ENCODE measurements at regions not wholly inside any gene's neighbourhood (a gene's known extent, or its start where the extent isn't known, plus 50 kb on each side); places are given as distances from the start of the nearest gene placed in this dataset.
"Not testable (repeated sequence)": the region's sequence is repeated elsewhere in the genome, so short reads cannot be mapped to it uniquely, and the experiment has no call there.

DNA sequence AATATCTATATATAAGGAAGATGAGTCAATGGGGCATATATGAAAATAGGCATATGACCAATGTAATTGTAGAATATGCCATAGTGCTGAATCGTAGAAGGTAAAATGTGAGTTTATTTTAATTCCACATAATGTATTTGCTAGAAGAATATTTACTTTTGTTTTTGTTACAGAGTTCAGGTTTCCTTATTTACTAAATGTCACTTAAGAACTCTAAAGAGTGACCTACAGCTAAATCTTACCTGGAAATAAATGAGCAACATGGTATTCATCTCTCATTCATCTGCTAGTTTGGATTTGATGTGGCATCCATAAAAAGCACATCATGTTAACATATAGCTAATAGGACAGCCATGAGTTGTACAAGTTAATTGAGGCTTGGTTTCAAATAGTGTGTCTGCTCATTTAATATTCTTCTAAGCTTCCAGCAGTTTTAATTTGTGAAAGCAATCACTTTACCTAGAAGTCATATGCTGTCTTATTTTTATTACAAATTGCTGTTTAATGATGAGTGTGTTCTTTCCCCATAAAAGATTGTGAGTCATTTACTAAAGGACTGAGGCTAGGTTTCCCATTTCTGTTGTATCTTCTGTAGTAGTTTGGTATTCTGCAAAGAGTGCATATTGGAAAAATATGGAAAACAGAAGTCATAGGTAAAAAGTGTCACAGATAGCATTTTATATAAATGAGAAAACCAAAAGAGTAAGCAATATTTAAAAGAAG, 222.1 kb upstream of the POU1F1 start:
- Histone ChIP-seq H3K9me3 (ENCODE audit: control insufficient read depth, insufficient read depth, low read length) (no peaks in the 10 kb centered on the region), H3K9ac (ENCODE audit: low read depth, low read length) (no peak overlapping the region), H3K4me3 (ENCODE audit: low read depth, low read length) (no peak overlapping the region), H3K4me1 (ENCODE audit: control insufficient read depth, insufficient read depth, low read length) (no peaks in the 10 kb centered on the region), H3K27me3 (ENCODE audit: control insufficient read depth, insufficient read depth, low read length) (no peaks in the 10 kb centered on the region), H3K36me3 (ENCODE audit: control insufficient read depth, insufficient read depth, low read length) (no peaks in the 10 kb centered on the region), H3K27ac (ENCODE audit: low read depth, low read length) (no peak overlapping the region)

DNA sequence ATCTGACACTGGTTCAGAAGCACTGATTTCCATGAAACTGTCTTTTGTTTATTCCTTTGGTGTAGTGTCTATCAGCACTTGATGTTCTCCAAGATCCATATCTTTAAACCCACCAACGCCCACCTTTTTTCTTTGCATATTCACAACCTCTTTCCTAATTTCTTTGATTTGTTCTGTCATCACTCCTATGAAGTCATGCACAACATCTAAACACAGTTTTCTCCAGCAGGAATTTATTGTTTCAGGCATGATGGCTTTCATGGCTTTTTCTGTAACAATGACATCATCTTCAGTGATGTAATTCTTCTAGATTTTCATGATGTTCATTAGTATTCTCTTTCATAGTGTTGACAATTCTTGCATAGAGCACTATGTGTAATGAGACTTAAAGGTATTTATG, 219.6 kb upstream of the POU1F1 start:
- Histone ChIP-seq H3K27me3 (ENCODE audit: control insufficient read depth, insufficient read depth, low read length) (no peaks in the 10 kb centered on the region), H3K9me3 (ENCODE audit: control insufficient read depth, insufficient read depth, low read length) (no peaks in the 10 kb centered on the region), H3K36me3 (ENCODE audit: control insufficient read depth, insufficient read depth, low read length) (no peaks in the 10 kb centered on the region), H3K9ac (ENCODE audit: low read depth, low read length) (no peak overlapping the region), H3K27ac (ENCODE audit: low read depth, low read length) (no peak overlapping the region), H3K4me1 (ENCODE audit: control insufficient read depth, insufficient read depth, low read length) (no peaks in the 10 kb centered on the region), H3K4me3 (ENCODE audit: low read depth, low read length) (no peak overlapping the region)

DNA sequence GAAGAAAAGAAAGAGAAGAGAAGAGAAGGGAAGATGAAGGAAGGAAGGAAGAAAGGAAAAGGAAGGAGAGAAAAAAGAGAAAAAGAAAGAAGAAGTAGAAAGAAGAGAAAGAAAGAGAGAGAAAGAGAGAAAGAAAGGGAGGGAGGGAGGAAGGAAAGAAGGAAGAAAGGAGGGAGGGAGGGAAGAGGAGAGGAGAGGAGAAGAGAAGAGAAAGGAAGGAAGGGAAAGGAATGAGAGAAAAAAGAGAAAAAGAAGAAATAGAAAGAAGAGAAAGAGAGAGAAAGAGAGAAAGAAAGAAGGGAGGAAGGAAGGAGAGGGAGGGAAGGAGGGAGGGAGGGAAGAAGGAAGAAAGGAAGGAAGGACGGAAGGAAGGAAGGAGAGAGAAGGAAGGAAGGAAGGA, 217.9 kb upstream of the POU1F1 start:
- Histone ChIP-seq H3K36me3 (ENCODE audit: control insufficient read depth, insufficient read depth, low read length) (no peaks in the 10 kb centered on the region), H3K9me3 (ENCODE audit: control insufficient read depth, insufficient read depth, low read length) (no peaks in the 10 kb centered on the region), H3K27ac (ENCODE audit: low read depth, low read length) (no peak overlapping the region), H3K4me1 (ENCODE audit: control insufficient read depth, insufficient read depth, low read length) (no peaks in the 10 kb centered on the region), H3K27me3 (ENCODE audit: control insufficient read depth, insufficient read depth, low read length) (no peaks in the 10 kb centered on the region), H3K9ac (ENCODE audit: low read depth, low read length) (no peak overlapping the region), H3K4me3 (ENCODE audit: low read depth, low read length) (no peak overlapping the region)

DNA sequence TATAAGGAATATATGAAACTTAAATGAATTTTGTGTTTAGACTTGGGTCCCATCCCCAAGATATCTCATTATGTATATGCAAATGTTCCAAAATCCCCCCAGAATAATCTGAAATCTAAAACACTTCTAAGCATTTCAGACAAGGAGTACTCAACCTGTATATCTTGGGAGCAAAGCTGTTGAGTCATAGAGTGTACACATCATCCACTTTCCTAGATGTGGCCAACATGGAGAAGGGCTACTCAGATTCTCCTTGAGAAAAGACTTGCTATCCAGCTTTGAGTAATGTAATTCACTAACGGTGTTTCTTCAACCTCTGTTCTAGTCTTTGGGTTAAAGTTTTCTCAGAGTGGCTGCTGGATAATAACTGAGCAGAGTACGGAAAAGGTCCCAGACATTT, 215.5 kb upstream of the POU1F1 start:
- Histone ChIP-seq H3K36me3 (ENCODE audit: control insufficient read depth, insufficient read depth, low read length) (no peaks in the 10 kb centered on the region), H3K9me3 (ENCODE audit: control insufficient read depth, insufficient read depth, low read length) (no peaks in the 10 kb centered on the region), H3K9ac (ENCODE audit: low read depth, low read length) (no peak overlapping the region), H3K27ac (ENCODE audit: low read depth, low read length) (no peak overlapping the region), H3K27me3 (ENCODE audit: control insufficient read depth, insufficient read depth, low read length) (no peaks in the 10 kb centered on the region), H3K4me3 (ENCODE audit: low read depth, low read length) (no peak overlapping the region), H3K4me1 (ENCODE audit: control insufficient read depth, insufficient read depth, low read length) (no peaks in the 10 kb centered on the region)

DNA sequence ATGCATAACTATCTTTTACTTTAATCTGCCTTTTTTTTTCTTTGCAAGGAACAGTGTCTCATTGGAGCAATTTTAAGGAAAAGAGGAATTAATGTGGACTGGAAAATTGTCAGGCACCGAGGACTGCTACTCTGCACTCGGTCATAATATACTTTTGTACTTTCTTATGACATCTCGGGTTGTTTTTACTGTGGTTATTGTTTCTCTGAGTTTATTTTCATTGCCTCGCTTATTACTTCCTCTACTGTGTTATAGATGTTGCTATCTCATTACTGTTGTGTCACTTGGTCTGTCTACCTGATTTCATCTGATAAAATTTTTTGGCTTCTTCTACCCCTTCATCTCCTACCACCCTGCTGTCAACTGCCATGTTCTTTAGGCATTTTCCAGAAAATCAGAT, 213.5 kb upstream of the POU1F1 start:
- no peak overlapping the region for H3K27ac ChIP-seq (ENCODE audit: low read depth, low read length)
- H3K9me3 ChIP-seq (ENCODE audit: control insufficient read depth, insufficient read depth, low read length) = no peaks in the 10 kb centered on the region
- no peaks in the 10 kb centered on the region for H3K36me3 ChIP-seq (ENCODE audit: control insufficient read depth, insufficient read depth, low read length)
- H3K4me1 ChIP-seq (ENCODE audit: control insufficient read depth, insufficient read depth, low read length) = no peaks in the 10 kb centered on the region
- H3K4me3 ChIP-seq (ENCODE audit: low read depth, low read length) = no peak overlapping the region
- no peak overlapping the region for H3K9ac ChIP-seq (ENCODE audit: low read depth, low read length)
- no peaks in the 10 kb centered on the region for H3K27me3 ChIP-seq (ENCODE audit: control insufficient read depth, insufficient read depth, low read length)

DNA sequence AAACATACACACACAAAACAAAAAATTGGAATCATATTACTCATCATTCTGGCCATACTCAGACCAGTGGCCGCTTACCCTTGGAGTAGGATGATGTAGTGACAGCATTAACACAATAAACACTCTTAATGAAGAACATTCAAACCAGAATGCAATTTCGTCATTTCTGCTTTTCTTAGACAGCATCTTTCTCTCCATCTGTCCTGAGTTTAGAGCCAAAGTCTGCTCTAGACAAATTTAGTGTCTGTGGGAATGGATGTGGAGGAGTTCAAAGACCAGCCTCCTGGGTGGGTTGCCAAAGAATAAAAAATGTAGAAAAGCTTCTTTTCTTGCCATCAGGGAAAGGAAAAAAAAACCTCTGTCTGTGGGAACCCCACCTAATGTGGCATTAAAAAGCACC, 212.4 kb upstream of the POU1F1 start:
- no peaks in the 10 kb centered on the region for H3K4me1 ChIP-seq (ENCODE audit: control insufficient read depth, insufficient read depth, low read length)
- no peak overlapping the region for H3K27ac ChIP-seq (ENCODE audit: low read depth, low read length)
- H3K36me3 ChIP-seq (ENCODE audit: control insufficient read depth, insufficient read depth, low read length) = no peaks in the 10 kb centered on the region
- no peak overlapping the region for H3K4me3 ChIP-seq (ENCODE audit: low read depth, low read length)
- H3K9ac ChIP-seq (ENCODE audit: low read depth, low read length) = no peak overlapping the region
- no peaks in the 10 kb centered on the region for H3K27me3 ChIP-seq (ENCODE audit: control insufficient read depth, insufficient read depth, low read length)
- H3K9me3 ChIP-seq (ENCODE audit: control insufficient read depth, insufficient read depth, low read length) = no peaks in the 10 kb centered on the region

DNA sequence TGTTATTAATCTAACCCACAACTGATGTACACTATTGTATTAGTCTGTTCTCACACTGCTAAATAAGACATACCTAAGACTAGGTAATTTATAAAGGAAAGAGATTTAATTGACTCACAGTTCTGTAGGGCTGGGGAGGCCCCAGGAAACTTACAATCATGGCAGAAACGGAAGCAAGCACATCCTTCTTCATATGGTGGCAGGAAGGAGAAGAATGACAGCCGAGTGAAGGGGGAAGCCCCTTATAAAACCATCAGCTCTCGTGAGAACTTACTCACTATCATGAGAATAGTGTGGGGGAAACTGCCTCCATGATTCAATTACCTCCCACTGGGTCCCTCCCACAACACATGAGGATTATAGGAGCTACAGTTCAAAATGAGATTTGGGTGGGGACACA, 210.3 kb upstream of the POU1F1 start:
- not testable (repeated sequence) for H3K27me3 ChIP-seq (ENCODE audit: control insufficient read depth, insufficient read depth, low read length); H3K9ac ChIP-seq (ENCODE audit: low read depth, low read length); H3K4me1 ChIP-seq (ENCODE audit: control insufficient read depth, insufficient read depth, low read length); H3K9me3 ChIP-seq (ENCODE audit: control insufficient read depth, insufficient read depth, low read length); H3K36me3 ChIP-seq (ENCODE audit: control insufficient read depth, insufficient read depth, low read length); H3K27ac ChIP-seq (ENCODE audit: low read depth, low read length); H3K4me3 ChIP-seq (ENCODE audit: low read depth, low read length)

DNA sequence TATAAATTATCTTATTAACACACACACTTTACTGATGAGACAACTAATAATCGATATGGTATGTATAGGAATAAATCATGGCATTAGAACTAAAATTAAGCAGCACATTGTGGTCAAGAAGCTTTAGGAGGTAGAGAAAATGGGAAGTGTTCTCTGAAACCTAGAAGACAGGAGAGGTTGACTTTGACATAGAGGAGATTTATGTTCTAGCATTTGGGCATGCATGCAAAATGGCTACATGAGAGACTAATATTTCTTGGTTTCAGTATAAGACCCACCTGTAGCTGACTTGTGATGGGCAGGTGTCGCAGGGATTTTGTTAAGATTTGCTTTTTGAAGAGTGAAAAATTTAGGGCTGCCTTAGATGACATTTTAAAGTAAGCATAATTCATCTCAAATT, 209.7 kb upstream of the POU1F1 start:
- no peaks in the 10 kb centered on the region for H3K9me3 ChIP-seq (ENCODE audit: control insufficient read depth, insufficient read depth, low read length)
- no peaks in the 10 kb centered on the region for H3K4me1 ChIP-seq (ENCODE audit: control insufficient read depth, insufficient read depth, low read length)
- H3K4me3 ChIP-seq (ENCODE audit: low read depth, low read length) = no peak overlapping the region
- no peak overlapping the region for H3K9ac ChIP-seq (ENCODE audit: low read depth, low read length)
- H3K27me3 ChIP-seq (ENCODE audit: control insufficient read depth, insufficient read depth, low read length) = no peaks in the 10 kb centered on the region
- H3K27ac ChIP-seq (ENCODE audit: low read depth, low read length) = no peak overlapping the region
- no peaks in the 10 kb centered on the region for H3K36me3 ChIP-seq (ENCODE audit: control insufficient read depth, insufficient read depth, low read length)

DNA sequence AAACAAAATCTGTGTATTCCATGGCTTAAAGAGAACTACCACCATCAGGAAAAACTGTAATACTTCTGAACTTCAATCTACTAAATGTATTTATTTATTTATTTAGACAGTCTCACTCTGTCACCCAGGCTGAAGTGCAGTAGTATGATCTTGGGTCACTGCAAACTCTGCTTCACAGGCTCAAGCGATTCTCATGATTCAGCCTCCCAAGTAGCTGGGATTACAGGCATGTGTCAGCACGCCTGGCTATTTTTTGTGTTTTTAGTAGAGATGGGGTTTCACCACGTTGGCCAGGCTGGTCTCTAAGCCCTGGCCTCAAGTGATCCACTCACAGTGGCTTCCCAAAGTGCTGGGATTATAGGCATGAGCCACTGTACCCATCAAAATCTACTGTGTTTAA, 202.3 kb upstream of the POU1F1 start:
- no peak overlapping the region for H3K4me3 ChIP-seq (ENCODE audit: low read depth, low read length)
- H3K9me3 ChIP-seq (ENCODE audit: control insufficient read depth, insufficient read depth, low read length) = peaks cover 4% of the 10 kb centered on the region
- no peaks in the 10 kb centered on the region for H3K27me3 ChIP-seq (ENCODE audit: control insufficient read depth, insufficient read depth, low read length)
- no peak overlapping the region for H3K9ac ChIP-seq (ENCODE audit: low read depth, low read length)
- no peaks in the 10 kb centered on the region for H3K4me1 ChIP-seq (ENCODE audit: control insufficient read depth, insufficient read depth, low read length)
- H3K36me3 ChIP-seq (ENCODE audit: control insufficient read depth, insufficient read depth, low read length) = no peaks in the 10 kb centered on the region
- H3K27ac ChIP-seq (ENCODE audit: low read depth, low read length) = no peak overlapping the region

DNA sequence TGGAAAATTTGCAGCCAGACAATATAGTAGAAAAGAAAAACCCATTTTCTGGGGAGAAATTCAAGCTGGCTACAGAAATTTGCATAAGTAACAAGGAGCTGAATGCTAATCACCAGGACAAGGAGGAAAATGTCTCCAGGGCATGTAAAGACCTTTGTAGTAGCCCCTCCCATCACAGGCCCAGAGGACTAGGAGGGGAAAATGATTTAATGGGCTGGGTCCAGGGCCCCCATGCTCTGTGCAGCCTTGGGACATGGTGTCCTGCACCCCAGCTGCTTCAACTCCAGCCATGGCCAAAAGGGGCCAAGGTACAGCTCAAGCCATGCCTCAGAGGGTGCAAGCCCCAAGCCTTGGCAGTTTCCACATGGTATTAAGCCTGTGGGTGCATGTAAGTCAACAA, 197.6 kb upstream of the POU1F1 start:
- no peaks in the 10 kb centered on the region for H3K36me3 ChIP-seq (ENCODE audit: control insufficient read depth, insufficient read depth, low read length)
- H3K27me3 ChIP-seq (ENCODE audit: control insufficient read depth, insufficient read depth, low read length) = no peaks in the 10 kb centered on the region
- no peak overlapping the region for H3K9ac ChIP-seq (ENCODE audit: low read depth, low read length)
- peaks cover 17% of the 10 kb centered on the region for H3K9me3 ChIP-seq (ENCODE audit: control insufficient read depth, insufficient read depth, low read length)
- no peaks in the 10 kb centered on the region for H3K4me1 ChIP-seq (ENCODE audit: control insufficient read depth, insufficient read depth, low read length)
- no peak overlapping the region for H3K4me3 ChIP-seq (ENCODE audit: low read depth, low read length)
- H3K27ac ChIP-seq (ENCODE audit: low read depth, low read length) = no peak overlapping the region

DNA sequence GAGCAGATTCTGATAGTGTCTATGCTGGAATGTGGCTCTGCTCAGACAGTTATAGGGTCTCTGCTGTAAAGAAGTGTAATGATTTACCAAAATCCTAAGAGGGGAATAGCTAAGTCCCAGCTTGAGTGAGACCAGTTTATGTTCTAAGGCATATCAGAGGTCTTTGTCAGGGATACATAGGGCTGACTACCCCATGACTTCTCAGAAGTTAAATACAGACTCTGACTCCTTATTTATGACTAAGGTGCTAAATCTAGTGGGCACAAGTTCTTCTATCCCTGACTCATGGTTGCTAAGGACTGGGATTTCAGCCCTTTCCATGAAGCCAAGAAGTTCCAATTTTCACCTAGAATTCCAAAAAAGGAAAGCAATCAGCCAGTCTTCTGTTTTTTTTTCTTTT, 192.6 kb upstream of the POU1F1 start:
- no peak overlapping the region for H3K4me3 ChIP-seq (ENCODE audit: low read depth, low read length)
- H3K27ac ChIP-seq (ENCODE audit: low read depth, low read length) = no peak overlapping the region

DNA sequence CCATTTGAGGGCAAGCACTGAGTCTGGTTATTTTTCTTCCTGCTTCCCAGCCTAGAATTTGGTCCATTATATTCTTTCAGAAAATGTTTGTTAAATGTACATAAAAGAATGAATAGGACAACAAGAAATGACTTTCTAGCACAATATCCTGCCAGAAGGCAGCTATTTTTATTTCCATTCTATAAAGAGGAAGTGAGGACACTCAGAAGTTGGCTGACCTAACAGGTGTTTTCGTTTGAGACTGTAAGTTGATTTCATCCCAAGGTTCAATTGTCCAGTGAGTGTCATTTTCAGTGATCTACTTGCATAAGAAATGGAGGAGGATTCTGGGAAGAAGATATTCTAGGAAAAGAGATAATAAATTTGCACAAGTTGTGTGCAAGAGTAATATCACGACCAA, 191.9 kb upstream of the POU1F1 start:
- no peak overlapping the region for H3K9ac ChIP-seq (ENCODE audit: low read depth, low read length)
- no peaks in the 10 kb centered on the region for H3K4me1 ChIP-seq (ENCODE audit: control insufficient read depth, insufficient read depth, low read length)
- peaks cover 9% of the 10 kb centered on the region; the same call in 1 of the 2 replicates for H3K9me3 ChIP-seq (ENCODE audit: control insufficient read depth, insufficient read depth, low read length)
- no peak overlapping the region for H3K4me3 ChIP-seq (ENCODE audit: low read depth, low read length)
- no peaks in the 10 kb centered on the region for H3K27me3 ChIP-seq (ENCODE audit: control insufficient read depth, insufficient read depth, low read length)
- no peak overlapping the region for H3K27ac ChIP-seq (ENCODE audit: low read depth, low read length)
- no peaks in the 10 kb centered on the region for H3K36me3 ChIP-seq (ENCODE audit: control insufficient read depth, insufficient read depth, low read length)

More for the DNA sequence above, 192.6 kb upstream of the POU1F1 start:
- H3K9ac ChIP-seq (ENCODE audit: low read depth, low read length) = no peak overlapping the region
- H3K27me3 ChIP-seq (ENCODE audit: control insufficient read depth, insufficient read depth, low read length) = no peaks in the 10 kb centered on the region
- no peaks in the 10 kb centered on the region for H3K4me1 ChIP-seq (ENCODE audit: control insufficient read depth, insufficient read depth, low read length)
- peaks cover 13% of the 10 kb centered on the region; the same call in 1 of the 2 replicates for H3K9me3 ChIP-seq (ENCODE audit: control insufficient read depth, insufficient read depth, low read length)
- no peaks in the 10 kb centered on the region for H3K36me3 ChIP-seq (ENCODE audit: control insufficient read depth, insufficient read depth, low read length)
